Astrocyte (in vitro differentiated cells and primary cell): ENCODE measurements at regions not wholly inside any gene's neighbourhood (a gene's known extent, or its start where the extent isn't known, plus 50 kb on each side); places are given as distances from the start of the nearest gene placed in this dataset.
"Not testable (repeated sequence)": the region's sequence is repeated elsewhere in the genome, so short reads cannot be mapped to it uniquely, and the experiment has no call there.

Source experiments
- CTCF ChIP-seq: IDR thresholded peaks from 2 replicates; pipeline ENCODE4 v1.5.1; 2011; ENCODE audit warnings: low read depth, mild to moderate bottlenecking, inconsistent platforms, low read length, moderate library complexity; ENCODE audit not compliant: insufficient read depth
- EZH2 ChIP-seq: IDR thresholded peaks from 2 replicates; pipeline ENCODE4 v1.6.1; 2012; ENCODE audit warnings: mild to moderate bottlenecking, low read length, inconsistent platforms; ENCODE audit not compliant: insufficient read depth

- not testable (repeated sequence) for TF ChIP-seq EZH2, CTCF
Observed at GRCh38 chrX:89402818-89403217, 518.9 kb upstream of the TGIF2LX start.
